SK-N-MC (cell line): ENCODE measurements at regions not wholly inside any gene's neighbourhood (a gene's known extent, or its start where the extent isn't known, plus 50 kb on each side); places are given as distances from the start of the nearest gene placed in this dataset.

ENCODE experiments used
- EZH2 ChIP-seq: fragments of 200-600 bp; sonication (generic); IDR thresholded peaks from one replicate; pipeline ENCODE4 v1.6.1; 2017; ENCODE audit warnings: antibody characterized with exemption
- FOXP2 ChIP-seq: optimal IDR thresholded peaks from 2 replicates; pipeline ENCODE3; 2011; ENCODE audit warnings: mild to moderate bottlenecking, moderate library complexity; ENCODE audit not compliant: insufficient read depth; ENCODE audit errors: extremely low read length, control extremely low read depth
- POLR2AphosphoS5 ChIP-seq: IDR thresholded peaks from 2 replicates; pipeline ENCODE4 v1.6.1; 2012; ENCODE audit warnings: mild to moderate bottlenecking, low read depth, low read length, borderline replicate concordance

DNA sequence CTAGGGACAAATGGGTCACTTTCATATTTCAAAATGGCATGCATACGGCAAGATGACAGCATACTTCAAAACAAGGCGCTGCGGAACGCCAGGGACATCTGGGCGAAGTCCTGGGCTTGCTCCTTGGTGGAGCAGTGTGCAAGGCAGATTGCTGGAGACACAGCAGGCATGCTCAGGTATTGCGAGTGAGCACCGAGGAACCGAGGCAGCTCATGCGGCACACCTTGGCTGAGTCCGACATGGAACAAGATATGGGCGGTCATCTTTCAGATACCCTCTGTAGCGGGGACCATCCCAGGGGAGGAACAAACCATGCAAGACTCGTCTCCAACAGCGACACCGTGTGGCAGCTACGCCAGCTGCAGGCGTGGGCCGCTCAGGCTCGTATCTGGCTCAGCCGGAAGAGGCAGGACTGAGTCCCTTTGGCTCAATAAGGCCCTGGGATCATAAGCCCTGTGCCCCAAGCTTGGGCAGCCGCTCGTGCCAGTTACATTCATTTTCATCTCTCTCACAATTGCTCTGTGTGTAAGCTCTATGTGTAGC is 112.4 kb downstream of the NUFIP1 start:
- no peak for TF ChIP-seq POLR2AphosphoS5
- no peak for TF ChIP-seq EZH2
- no peak for TF ChIP-seq FOXP2
